ENCODE measurements at regions not wholly inside any gene's neighbourhood (a gene's known extent, or its start where the extent isn't known, plus 50 kb on each side); places are given as distances from the start of the nearest gene placed in this dataset.

- TF ChIP-seq CTCF (IDR thresholded peaks at IDR 0.05) (no peak), EP300 (IDR thresholded peaks at IDR 0.05) (no peak), POLR2A (IDR thresholded peaks at IDR 0.05) (no peak), POLR2AphosphoS5 (IDR thresholded peaks at IDR 0.05) (no peak)
Measured at GRCh38 chr15:95279277-95280019, 1048.1 kb downstream of the MCTP2 start.
